ENCODE measurements at regions not wholly inside any gene's neighbourhood (a gene's known extent, or its start where the extent isn't known, plus 50 kb on each side); places are given as distances from the start of the nearest gene placed in this dataset.

GRCh38 chr12:58563621-58564020 is 356.7 kb downstream of the LRIG3 start:
- no peak for ATAC-seq
- no peaks in the 10 kb centered on the region for H3K27me3 ChIP-seq
- TF ChIP-seq CTCF (IDR thresholded peaks at IDR 0.05), result no peak
- no peaks in the 10 kb centered on the region for H3K36me3 ChIP-seq
- H3K9me3 ChIP-seq, result no peaks in the 10 kb centered on the region
- intact Hi-C loops (cut with DNase I), result no loop called here
- H3K27ac ChIP-seq, result no peak overlapping the region
- H3K4me3 ChIP-seq, result no peak overlapping the region
- no peak for DNase-seq
- H3K4me1 ChIP-seq, result no peaks in the 10 kb centered on the region

GRCh38 chr12:58564721-58565120 is 355.6 kb downstream of the LRIG3 start:
- Histone ChIP-seq H3K27ac (no peak overlapping the region), H3K4me1 (no peaks in the 10 kb centered on the region), H3K4me3 (no peak overlapping the region), H3K9me3 (no peaks in the 10 kb centered on the region), H3K27me3 (no peaks in the 10 kb centered on the region), H3K36me3 (no peaks in the 10 kb centered on the region)
- intact Hi-C loops (cut with DNase I), result no loop called here
- TF ChIP-seq CTCF (IDR thresholded peaks at IDR 0.05), result no peak
- ATAC-seq (no peak), DNase-seq (no peak)

- Histone ChIP-seq H3K4me3 (no peak overlapping the region), H3K36me3 (no peaks in the 10 kb centered on the region), H3K9me3 (no peaks in the 10 kb centered on the region), H3K27me3 (no peaks in the 10 kb centered on the region), H3K27ac (no peak overlapping the region), H3K4me1 (no peaks in the 10 kb centered on the region)
- no peak for TF ChIP-seq CTCF (IDR thresholded peaks at IDR 0.05)
- no peak for ATAC-seq
- intact Hi-C loops (cut with DNase I), result no loop called here
- no peak for DNase-seq
Observed at GRCh38 chr12:58566599-58566998, 353.7 kb downstream of the LRIG3 start.

GRCh38 chr12:58567189-58567588 is 353.1 kb downstream of the LRIG3 start:
- DNase-seq (no peak), ATAC-seq (no peak)
- Histone ChIP-seq H3K36me3 (no peaks in the 10 kb centered on the region), H3K4me3 (no peak overlapping the region), H3K4me1 (no peaks in the 10 kb centered on the region), H3K27ac (no peak overlapping the region), H3K27me3 (no peaks in the 10 kb centered on the region), H3K9me3 (no peaks in the 10 kb centered on the region)
- no peak for TF ChIP-seq CTCF (IDR thresholded peaks at IDR 0.05)
- intact Hi-C loops (cut with DNase I), result no loop called here

- Histone ChIP-seq H3K9me3 (no peaks in the 10 kb centered on the region), H3K36me3 (no peaks in the 10 kb centered on the region), H3K4me3 (no peak overlapping the region), H3K27ac (no peak overlapping the region), H3K27me3 (no peaks in the 10 kb centered on the region), H3K4me1 (no peaks in the 10 kb centered on the region)
- no peak for ATAC-seq
- intact Hi-C loops (cut with DNase I), result no loop called here
- TF ChIP-seq CTCF (IDR thresholded peaks at IDR 0.05), result no peak
- DNase-seq, result no peak
Observed at GRCh38 chr12:58570411-58570810, 349.9 kb downstream of the LRIG3 start.

GRCh38 chr12:58575256-58575655 is 345.0 kb downstream of the LRIG3 start:
- intact Hi-C loops (cut with DNase I), result no loop called here
- H3K4me3 ChIP-seq, result no peak overlapping the region
- no peak for TF ChIP-seq CTCF (IDR thresholded peaks at IDR 0.05)
- no peaks in the 10 kb centered on the region for H3K9me3 ChIP-seq
- H3K4me1 ChIP-seq, result no peaks in the 10 kb centered on the region
- no peaks in the 10 kb centered on the region for H3K36me3 ChIP-seq
- no peaks in the 10 kb centered on the region for H3K27me3 ChIP-seq
- H3K27ac ChIP-seq, result no peak overlapping the region
- ATAC-seq (peak; percentile 41), DNase-seq (no peak)
